HG03097 (cell line): ENCODE measurements at regions not wholly inside any gene's neighbourhood (a gene's known extent, or its start where the extent isn't known, plus 50 kb on each side); places are given as distances from the start of the nearest gene placed in this dataset.

Source experiments
- ATAC-seq: cut with Tn5 transposase; IDR thresholded peaks from one replicate; pipeline ENCODE4 v1.9.1; 2021; ENCODE audit not compliant: unreplicated experiment, low FRiP score

DNA sequence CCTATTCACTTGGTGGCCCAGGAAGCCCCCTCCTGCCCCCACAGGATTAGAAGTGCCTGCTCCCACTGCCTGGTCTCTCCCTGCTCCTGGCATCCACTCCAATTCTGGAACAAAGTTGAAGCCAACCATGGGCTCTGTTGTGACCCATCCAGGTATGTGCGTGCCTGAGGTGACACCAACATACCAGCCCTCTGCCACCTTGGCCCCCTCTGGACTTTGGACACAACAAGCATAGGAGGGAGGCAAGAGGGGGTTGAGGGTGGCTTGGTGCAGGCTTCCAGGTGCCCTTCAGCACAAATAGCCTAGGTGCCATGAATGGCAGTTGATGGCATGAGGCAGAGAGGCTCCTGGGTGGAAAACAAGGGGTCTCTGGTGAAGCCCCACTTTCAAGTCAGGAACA is 600.9 kb downstream of the SI start:
- no peak for ATAC-seq

DNA sequence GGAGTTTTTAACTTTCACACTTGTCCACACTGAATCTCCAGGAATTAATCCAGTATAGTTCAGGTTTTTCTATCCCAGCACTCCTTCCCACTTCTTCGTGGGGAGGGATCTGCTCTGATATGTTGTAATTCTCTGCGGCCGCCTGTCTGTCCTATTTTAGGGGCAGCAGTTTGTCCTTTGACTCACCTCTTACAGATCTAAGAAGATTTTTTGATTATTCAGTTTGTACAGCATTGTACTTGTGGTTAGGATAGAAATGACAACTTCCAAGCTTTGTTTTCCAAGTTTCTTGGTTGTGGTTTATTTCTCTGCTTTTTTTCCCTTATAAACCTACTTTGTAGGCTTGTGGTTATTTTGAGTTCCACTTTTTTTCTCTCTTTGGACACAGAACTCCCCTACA is 601.7 kb downstream of the SI start:
- no peak for ATAC-seq

DNA sequence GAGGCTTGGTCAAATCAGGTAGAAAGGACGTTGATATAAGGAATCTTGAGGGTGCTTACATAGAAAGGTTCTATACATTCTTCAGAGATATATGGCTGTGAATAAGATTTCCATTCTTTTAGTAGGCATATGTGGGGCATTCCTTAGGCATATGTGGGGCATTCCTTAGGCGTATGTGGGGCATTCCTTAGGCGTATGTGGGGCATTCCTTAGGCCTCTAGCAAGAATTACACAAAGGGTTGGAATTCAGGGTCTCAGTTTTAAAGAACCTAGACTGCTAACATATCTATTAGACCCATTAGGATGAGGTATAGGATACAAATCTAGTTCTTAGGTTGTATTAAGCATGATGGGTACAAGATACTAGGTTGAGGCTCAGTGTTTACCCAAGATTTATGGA is 607.8 kb downstream of the SI start:
- no peak for ATAC-seq

DNA sequence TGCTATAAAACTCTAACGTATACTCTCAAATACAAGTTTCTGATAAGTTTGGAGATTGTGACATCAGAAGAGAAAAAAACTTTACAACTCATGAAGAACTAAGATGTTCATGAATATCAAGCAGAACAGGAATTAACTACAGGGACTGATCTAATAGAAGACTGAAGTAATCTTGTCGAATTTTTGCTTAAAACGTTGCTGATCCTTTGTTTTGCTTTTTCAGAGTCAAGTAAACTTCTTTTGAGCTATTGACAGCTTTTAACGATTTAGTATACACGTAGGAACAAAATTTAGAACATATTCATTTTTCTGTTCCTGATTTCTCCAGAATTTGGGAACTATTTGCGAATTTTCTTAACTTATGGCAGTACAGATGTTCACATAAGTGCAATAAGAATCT is 610.2 kb downstream of the SI start:
- ATAC-seq = no peak

DNA sequence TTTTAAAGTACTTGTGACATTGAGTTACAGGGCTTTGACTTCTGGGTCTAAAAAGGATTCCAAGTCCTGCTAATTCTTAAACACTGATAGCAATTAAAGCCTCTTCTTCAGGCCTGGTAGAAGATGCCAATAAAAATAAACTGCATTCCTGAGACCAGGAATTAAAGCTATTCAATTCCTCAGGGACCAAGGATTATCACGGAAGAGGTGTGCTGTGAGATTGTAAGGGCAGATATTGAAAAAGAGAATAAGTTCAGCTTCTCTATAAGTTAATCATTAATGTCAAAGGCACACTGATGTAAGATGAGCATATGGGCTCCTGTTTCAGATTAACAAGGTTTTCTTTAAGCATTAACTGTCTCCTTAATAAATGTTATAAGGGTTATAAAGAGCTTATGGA is 611.3 kb downstream of the SI start:
- ATAC-seq = no peak

DNA sequence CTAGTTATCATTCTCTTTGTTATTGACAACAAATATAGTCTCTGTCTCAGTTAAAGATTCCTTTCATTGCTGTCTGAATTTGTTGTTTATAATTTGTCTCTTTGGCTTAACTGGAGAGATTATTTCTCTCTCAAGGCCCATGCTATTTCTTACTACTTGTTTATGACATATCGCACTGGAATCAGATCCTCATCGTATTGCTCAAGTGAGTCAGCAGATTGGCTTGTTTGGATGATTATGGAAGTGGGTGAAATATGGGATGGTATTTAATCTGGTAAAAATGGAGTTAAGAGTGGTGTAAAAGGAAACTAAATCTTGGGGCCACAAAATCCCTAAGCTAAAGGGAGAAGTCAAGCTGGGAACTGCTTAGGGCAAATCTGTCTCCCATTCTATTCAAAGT is 613.1 kb downstream of the SI start:
- no peak for ATAC-seq

DNA sequence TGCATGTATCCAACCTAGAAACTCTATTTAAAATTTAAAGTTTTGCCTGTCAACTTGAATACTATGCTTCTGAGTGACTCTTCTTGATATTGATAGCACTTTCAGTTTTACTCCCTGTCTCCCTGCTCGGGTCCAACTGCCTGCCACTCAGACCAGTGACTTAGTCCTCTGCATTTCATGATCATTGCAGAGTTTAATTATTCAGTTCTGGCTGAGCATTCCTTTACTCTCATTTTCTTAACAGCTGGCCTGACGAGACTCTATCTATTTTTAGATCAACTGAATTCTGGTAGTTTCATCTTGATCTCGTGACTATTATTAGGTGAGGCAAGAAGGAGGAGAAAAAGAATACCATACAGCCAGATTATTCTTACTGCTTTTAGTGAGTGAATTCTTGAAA is 617.4 kb downstream of the SI start:
- ATAC-seq = no peak

DNA sequence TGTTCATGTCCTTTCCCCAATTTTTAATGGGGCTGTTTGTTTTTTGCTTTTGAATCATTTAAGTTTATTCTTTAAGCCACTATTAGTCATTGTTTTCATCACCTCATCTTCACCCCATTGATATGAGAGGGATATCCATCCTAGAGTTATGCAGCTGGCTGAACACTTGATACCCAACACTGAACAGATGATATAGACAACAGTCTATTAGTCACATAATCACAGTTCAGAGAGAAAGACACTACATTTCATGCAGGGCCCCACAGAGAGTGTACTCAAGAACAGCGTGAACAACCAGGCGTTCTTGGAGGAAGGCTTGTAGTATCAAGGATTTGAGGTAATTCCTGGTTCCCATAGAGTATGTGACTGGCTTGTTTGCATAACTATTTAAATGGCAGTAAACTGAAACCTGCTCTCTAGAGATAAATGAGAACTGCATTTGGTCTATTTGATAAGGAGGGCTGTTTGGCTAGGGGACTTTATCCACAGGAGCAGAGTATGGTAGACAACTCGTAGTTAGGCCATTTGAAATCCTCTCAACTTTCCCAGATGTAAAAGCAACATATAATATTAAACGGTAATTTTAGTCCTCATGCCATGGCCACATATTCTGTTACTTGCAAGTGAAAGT is 618.7 kb downstream of the SI start:
- no peak for ATAC-seq

DNA sequence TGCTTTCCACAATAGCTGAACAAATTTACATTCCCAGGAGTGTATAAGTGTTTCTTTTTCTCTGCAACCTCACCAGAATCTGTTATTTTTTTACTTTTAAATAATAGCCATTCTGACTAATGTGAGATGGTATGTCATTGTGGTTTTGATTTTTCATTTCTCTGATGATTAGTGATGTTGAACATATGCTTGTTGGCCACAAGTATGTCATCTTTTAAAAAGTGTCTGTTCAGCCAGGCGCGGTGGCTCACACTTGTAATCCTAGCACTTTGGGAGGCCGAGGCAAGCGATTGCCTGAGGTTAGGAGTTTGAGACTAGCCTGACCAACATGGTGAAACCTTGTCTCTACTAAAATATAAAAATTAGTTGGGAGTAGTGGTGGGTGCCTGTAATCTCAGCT is 619.3 kb downstream of the SI start:
- ATAC-seq = no peak

DNA sequence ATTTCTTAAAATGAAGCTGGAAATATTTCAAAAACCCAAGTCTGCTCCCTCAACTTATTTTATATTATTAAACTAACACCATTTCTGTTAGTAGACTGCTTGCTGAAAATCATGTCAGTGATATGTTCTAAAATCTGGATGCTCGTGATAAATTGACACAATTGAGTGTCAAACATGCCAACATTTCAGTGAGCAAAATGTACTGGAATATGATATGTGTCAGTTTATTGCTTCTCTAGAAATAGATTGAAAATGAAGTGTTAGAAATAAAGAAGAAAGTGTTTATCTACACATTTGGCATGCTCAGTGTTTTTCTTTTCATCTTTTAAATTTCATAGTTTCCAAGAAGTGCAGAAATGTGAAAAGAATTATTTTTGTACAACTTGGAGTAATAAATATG is 624.6 kb downstream of the SI start:
- no peak for ATAC-seq

DNA sequence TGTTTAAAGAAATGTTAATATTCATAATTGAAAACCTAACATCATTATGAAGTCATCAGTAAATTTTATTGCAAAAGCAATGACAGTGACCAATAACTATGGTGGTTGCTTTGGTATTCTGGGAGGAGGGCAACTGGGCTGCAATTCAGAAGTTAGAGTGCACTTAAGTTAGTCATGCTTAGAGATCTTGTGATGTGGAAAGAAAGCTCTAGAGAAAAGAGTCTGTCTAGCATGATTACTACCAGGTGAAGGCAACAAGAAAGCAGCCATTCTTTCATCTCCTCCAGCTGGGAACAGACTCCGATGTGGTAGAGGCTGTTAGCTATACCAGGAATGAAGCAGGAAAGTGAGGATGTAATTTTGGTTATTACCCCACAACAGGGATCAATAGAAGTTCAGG is 625.6 kb downstream of the SI start:
- ATAC-seq = no peak

DNA sequence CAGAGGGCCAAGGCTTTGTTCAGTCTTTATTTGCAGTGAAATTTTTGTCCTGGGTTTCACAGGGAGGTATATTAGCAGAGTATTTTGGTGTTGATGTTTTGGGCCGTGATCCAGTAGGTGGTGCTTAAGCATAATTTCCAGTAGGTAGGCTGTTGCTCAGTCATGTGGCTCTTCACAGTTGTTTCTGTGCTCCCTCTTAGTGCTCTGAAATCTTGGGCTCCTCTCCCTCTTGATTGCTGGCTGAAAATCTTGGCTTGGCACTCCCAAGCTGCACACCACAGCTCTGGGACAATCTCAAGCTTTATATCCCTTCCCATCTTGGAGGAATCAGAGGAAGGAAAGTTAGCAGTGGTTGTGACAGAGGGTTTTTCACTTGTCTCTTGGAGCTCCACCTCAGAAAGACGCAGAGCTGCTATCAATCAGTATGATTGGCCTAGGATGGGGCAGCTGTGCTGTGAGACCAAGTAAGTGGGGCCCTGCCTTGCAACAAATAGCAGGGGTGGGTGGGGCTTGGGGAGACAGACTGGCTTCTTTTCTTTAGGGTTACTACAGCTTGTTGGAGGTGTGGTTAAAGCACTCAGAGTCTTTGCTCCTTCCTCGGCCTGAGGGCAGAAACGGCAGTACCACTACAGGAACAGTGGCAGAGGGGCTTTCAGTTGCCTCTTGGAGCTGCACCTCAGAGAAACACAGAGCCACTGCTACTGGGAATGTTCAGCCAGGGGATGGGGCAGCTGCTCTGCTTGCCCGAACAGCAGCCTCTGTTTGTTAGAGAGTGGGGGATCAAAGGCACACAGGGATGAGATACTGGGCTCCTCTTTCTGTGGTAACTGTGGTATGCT is 627.0 kb downstream of the SI start:
- ATAC-seq = no peak

DNA sequence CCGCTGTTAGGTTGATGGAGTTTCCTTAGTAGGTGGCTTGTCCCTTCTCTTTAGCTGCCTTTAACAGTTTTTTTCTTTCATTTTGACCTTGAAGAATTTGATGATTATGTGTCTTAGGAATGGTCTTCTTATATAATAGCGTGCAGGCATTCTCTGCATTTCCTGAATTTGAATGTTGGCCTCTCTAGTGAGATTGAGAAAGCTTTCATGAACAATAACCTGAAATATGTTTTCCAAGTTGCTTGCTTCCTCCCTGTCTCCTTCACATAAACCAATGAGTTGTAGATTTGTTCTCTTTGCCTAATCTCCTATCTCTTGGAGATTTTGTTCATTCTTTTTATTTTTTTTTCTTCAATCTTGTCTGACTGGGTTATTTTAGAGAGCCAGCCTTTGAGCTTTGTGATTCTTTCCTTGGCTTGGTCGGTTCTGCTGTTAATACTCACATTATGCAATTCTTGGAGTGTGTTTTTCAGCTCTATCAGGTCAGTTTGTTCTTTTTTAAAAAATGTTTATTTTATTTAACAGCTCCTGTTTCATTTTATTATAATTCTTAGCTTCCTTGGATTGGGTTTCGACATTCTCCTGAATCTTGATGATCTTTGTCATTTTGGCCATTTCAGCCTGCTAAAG is 627.9 kb downstream of the SI start:
- no peak for ATAC-seq

DNA sequence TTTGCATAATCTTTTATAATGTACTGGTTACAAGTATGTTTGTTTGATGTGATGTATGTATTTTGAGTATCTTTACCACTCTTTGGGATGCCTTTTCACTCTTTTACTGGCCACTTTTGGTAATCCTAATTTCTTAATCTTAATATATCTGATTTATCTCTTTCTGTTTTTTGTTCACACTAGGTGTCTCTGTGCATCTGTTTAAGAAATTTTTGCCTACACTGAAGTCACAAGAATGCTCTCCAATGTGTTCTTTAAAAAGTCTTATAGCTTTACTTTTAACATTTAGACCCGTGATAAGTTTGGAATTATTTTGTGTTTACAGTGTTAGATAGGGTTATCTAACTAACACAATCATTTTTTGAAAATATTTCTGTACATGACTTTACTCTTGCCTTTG is 659.1 kb downstream of the SI start:
- no peak for ATAC-seq

DNA sequence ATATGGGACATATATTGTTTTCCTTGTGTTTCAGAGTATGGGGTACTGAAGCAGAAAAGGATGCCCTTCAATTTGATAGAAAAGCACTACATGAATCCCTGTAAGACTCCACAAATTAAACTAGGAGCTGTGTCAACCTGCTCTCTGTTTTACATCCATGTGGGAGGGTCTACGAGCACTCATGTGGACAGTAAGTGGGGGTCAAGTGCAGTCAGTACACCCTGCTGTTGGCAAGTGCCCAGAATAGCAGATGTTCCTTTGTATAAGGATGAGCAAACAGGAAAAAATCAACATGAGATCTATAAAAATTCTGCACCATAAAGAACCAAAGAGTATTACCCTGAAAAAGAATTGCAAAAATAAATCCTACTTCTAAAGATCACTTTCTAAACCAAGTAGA is 659.9 kb downstream of the SI start:
- no peak for ATAC-seq

DNA sequence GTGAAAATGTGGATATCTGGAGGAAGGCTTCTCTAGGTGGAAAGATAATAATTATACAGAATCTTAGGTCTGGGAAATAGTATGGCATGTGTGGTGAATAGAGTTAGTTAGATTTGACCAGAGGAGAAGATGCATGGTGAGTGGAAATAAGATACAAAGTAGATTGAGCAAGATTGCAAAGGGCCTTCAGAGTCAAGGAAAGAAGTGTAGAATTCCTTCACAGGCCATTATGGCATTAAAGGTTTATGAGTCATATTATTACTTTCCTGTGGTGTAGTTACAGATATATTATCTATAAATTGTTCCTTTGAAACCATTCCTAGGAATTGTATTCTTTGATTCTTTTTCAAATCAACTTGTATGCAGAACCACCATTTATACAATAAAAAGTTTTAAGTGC is 660.3 kb downstream of the SI start:
- ATAC-seq = no peak

DNA sequence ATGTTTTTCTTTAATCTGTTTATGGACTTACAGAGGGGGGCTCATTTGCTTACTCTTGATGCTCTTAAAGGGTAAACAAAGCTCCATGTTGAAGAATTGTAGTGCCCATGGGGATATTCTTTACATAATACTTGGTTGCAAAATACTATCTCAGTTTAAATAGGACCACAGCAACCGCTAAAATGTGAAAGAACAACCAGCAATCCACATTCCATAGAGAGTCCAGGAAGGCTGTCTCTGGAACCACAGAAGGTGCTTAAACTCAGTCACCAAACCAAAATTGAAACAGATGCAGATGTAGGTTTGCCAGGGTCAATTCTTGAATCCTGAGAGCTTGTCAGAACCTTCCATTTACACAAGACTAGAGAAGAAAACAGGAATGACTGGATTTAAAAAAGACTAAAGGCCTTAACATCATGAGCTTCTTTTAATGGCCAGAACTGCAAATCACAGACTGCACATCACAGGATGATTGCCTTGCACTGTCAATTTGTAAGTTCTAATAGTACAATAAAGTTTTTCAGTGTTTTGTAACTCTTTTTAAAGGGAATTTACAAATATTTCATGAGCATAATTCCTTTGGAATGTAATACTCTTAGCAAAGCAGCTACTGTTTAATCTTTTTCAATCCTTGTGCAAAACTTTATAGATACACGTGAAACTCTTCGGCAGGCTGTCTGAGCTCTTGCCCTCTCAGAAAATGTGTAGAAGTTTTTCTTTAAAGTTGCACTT is 661.6 kb downstream of the SI start:
- no peak for ATAC-seq

DNA sequence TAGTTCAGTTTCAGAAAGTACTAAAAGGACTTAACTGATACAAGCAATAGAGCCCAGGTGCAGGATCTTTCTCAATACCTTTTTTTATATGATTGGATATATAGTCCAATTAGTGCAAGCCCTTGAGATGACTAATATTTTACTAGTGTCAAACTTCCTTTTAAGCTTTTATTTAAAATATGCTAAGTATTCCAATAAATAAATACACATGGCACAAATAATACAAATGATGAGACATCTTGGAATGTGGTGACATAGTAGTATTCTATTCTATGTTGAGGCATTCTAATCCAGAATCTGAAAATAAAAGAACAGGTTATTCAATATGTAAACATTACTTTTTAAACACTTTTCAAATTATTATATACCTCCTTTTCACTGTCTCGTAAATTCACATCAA is 670.0 kb downstream of the SI start:
- ATAC-seq = no peak

DNA sequence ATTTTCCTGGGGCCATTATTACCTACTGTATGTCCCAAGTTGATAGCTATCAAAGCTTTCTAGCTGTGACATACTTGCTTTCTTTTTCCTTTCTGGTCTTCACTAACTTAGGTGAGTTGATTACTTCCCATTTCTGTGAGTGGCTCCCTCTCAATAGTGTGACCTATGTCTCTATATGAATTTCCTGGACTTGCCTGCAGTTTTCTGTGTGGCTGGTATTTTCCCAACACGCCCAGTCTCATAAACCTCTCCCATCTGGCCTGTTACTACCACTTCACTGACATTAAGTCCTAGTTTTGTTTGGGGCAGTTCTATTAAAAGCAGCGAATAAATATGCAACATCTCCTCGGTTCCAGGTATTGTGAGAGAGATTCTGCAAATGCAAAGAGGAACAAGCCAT is 671.2 kb downstream of the SI start:
- no peak for ATAC-seq

DNA sequence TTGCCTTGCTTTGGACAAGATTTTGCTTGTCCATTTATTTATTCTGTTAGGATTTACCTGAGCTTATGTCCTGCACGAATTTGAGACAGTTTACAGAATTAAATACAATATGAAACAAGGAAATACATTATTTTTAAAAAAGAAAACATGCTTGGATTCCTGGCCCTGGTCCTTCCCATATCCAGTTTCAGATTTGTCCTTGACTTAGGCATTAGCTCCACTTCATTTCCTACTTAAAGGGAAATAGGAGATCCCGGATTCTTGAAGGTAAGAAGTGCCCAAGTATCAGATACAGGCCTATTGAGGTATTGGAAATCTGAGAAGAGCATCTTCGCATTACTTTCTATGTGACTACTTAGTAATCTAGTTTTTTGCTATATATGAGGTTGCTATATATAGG is 672.0 kb downstream of the SI start:
- no peak for ATAC-seq

DNA sequence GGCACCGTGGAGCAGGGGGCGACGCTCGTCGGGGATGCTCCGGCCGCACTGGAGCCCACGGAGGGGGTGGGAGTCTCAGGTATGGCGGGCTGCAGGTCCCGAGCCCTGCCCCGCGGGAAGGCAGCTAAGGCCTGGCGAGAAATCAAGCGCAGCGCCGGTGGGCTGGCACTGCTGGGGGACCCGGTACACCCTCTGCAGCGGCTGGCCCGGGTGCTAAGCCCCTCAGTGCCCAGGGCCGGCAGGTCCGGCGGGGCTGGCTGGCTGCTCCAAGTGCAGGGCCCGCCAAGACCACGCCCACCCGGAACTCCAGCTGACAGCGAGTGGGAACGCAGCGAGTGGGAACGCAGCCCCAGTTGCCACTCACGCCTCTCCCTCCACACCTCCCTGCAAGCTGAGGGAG is 676.4 kb downstream of the SI start:
- ATAC-seq = no peak
